Coronary artery (tissue), 2 donors: ENCODE measurements at regions not wholly inside any gene's neighbourhood (a gene's known extent, or its start where the extent isn't known, plus 50 kb on each side); places are given as distances from the start of the nearest gene placed in this dataset.

Experiments
- DNase-seq: peaks from one replicate; pipeline ENCODE4 v3.0.0-alpha.2; 2017; ENCODE audit warnings: low spot score
- H3K27ac ChIP-seq, 2 donors: fragments of 200-600 bp; sonication (generic); one replicate each; pipeline ENCODE4 v1.5.1; 2016 to 2019
- H3K4me3 ChIP-seq: fragments of 200-600 bp; sonication (generic); 2 replicates; pipeline ENCODE4 v1.5.1; 2016; ENCODE audit warnings: mild to moderate bottlenecking, moderate library complexity
- TF ChIP-seq, protein P1 (sequence below): fragments of 200-600 bp; sonication (generic); IDR thresholded peaks from one replicate; pipeline ENCODE4 v1.5.1; 2019; ENCODE audit warnings: antibody characterized with exemption

DNA sequence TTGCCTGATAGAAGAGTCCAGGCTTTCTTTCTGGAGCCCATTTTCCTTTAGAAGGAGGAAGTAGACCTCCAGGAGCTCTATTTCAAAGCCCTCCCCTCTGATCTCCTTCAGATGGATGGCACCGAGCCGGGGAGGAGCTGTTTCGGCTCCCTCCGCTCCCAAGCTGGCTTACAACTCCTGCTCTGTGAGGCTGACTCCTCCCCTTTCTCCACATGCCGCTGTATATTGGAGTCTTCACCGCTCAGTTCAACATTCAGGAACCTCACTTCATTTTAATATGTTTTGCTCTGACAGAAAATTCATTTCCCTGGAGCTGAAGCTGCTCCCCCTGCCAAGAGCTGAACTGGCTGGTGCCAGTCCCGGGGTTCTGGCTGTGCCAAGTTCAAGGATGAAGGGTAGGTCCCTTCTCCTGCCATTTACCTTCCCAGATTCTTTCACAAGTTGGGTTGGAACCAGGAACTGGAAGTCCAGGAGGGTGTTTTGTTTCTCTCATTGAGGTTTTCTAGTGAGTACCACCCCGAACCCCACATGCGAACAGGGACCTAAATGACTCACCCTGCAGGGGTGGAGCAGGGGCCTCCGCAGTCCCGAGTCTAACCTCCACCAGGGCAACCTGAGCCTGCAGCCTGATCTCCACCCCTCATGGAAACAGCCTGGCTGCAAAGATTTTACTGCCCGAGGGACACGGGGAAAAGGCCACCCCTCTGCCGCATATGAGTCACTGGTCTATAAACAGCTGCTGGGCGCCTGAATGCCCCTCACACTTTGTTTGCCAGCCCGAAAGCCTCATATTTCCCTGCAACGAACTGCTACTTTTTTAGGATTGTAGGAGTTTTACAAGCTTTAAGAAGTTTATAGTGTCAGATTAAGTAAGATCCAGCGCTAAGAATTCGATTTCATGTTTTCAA lies 68.6 kb upstream of the FOXA2 start:
- no peak overlapping the region for H3K27ac ChIP-seq
- TF ChIP-seq, protein P1, sequence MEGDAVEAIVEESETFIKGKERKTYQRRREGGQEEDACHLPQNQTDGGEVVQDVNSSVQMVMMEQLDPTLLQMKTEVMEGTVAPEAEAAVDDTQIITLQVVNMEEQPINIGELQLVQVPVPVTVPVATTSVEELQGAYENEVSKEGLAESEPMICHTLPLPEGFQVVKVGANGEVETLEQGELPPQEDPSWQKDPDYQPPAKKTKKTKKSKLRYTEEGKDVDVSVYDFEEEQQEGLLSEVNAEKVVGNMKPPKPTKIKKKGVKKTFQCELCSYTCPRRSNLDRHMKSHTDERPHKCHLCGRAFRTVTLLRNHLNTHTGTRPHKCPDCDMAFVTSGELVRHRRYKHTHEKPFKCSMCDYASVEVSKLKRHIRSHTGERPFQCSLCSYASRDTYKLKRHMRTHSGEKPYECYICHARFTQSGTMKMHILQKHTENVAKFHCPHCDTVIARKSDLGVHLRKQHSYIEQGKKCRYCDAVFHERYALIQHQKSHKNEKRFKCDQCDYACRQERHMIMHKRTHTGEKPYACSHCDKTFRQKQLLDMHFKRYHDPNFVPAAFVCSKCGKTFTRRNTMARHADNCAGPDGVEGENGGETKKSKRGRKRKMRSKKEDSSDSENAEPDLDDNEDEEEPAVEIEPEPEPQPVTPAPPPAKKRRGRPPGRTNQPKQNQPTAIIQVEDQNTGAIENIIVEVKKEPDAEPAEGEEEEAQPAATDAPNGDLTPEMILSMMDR: no peak
- DNase-seq: no peak
- H3K4me3 ChIP-seq: no peak overlapping the region

DNA sequence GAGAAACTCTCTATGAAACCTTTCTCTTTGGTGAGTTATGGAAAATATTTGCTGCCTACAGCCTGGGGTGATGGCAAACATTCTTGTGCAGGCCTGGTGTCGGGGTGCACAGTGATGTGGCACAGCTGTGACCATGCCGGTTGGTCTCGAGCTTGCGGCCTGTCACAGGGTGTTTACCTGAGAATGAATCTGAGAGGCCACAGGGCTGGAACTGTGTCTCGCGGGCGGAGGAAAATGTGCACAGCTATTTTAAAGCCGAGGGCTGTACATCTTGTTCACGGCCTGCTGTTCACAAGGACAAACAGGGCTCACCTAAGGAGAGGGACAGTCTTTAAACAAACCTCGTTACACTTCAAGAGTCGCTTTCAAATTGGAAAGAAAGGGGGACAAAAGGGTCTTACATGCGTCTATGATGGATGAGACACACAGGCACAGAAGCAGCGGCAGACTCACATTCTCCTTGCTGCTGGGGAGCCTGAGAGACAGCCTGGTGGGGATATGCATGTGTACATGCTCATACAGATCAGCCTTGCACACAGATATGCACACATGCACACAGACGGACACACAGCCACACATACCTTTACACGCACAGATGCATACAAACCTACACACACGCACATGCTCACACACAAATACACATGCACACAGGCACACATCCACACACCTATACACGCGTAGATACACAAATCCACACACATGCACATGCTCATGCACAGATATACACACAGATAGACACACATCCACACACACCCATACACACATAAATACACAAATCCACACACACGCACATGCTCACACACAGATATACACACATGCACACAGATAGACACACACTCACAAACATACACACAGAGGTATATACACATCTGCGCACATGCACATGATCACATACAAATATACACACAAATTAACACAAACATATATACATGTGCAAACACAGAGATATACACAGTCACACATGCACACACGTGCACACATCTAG lies 69.6 kb upstream of the FOXA2 start:
- Histone ChIP-seq H3K27ac (no peak overlapping the region), H3K4me3 (no peak overlapping the region)
- TF ChIP-seq, protein P1: no peak
- DNase-seq: no peak

DNA sequence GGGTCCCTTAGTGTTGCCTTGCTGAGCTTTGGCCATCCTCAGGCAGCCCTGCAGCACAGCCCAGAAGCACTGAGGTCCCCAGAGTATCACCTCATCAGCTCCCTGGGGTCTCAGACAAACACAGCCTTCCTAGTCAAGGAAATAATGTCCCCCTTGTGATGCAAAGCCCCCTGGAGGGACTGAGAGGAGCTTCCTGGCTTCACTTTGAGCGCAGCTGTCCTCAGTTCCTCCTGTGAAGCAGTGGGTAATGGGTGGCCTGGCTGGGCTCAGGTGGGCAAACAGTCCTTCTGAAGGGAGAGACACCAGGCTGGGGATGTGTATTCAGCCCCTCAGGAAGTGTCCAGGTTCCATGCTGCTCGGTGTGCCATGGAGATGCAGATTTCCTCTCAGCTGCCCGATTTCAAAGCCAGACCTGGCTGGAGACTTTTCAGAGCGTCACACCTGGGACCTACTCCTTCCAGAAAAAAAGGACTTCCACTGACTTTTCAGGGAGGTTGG lies 79.2 kb upstream of the FOXA2 start:
- DNase-seq: no peak
- TF ChIP-seq, protein P1: no peak
- no peak overlapping the region for H3K4me3 ChIP-seq
- no peak overlapping the region for H3K27ac ChIP-seq

DNA sequence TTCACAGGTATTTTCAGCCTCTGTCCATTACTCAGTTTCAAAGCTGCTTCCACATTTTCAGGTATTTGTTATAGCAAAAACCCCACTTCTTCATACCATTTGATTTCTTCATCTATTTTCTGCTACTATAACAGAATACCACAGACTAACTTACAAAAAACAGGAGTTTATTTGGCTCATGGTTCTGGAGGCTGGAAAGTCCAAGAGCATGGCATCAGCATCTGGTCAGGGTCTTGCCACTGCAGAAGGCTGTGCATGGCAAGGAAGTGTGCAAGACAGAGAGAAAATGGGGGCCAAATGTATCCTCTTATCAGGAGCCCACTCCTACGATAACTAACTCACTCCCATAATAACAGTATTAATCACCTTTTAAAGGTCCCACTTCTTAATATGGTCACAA lies 82.8 kb upstream of the FOXA2 start:
- Histone ChIP-seq H3K4me3 (no peak overlapping the region), H3K27ac (no peak overlapping the region)
- TF ChIP-seq, protein P1: no peak
- no peak for DNase-seq

DNA sequence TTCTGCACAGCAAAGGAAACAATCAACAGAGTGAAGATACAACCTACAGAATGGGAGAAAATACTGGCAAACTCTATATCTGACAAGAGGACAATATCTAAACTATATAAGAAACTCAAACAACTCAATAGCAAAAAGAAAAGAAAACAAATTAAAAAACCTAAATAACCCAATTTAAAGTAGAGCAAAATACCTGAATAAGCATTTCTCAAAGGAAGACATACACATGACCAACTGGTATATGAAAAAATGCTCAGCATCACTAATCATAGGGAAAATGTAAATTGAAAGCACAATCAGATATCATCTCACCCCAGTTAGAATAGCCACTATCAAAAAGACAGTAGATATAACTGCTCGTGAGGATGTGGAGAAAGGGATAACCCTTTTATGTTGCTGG lies 87.8 kb upstream of the FOXA2 start:
- DNase-seq: no peak
- H3K27ac ChIP-seq: no peak overlapping the region
- TF ChIP-seq, protein P1: no peak
- no peak overlapping the region for H3K4me3 ChIP-seq

DNA sequence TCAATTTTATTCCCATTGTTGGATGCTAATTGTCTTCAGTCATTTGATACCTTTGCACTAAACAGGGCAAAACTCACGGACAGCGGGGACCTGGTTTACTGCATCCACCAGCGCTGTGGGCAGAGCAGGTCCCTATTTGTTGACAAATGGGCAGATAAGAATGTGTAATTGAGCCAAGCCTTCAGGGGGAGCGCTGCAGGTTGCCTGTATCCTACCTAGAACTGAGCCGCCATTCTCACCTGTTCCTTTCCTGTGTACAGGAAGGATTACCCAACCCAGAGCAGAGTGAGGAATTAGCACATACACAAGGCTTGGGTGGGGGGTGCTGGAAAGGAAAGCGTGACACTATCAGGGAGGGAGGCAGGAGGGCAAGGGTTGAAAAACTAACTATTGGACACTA lies 89.1 kb upstream of the FOXA2 start:
- H3K27ac ChIP-seq: no peak overlapping the region
- DNase-seq: no peak
- TF ChIP-seq, protein P1: no peak
- H3K4me3 ChIP-seq: no peak overlapping the region
